ELF-1 (cell line): ENCODE measurements at regions not wholly inside any gene's neighbourhood (a gene's known extent, or its start where the extent isn't known, plus 50 kb on each side); places are given as distances from the start of the nearest gene placed in this dataset.
"Not testable (repeated sequence)": the region's sequence is repeated elsewhere in the genome, so short reads cannot be mapped to it uniquely, and the experiment has no call there.

Source experiments
- DNase-seq: peaks from one replicate; pipeline ENCODE4 v3.0.0-alpha.2; 2016; ENCODE audit warnings: low read depth, low spot score

DNA sequence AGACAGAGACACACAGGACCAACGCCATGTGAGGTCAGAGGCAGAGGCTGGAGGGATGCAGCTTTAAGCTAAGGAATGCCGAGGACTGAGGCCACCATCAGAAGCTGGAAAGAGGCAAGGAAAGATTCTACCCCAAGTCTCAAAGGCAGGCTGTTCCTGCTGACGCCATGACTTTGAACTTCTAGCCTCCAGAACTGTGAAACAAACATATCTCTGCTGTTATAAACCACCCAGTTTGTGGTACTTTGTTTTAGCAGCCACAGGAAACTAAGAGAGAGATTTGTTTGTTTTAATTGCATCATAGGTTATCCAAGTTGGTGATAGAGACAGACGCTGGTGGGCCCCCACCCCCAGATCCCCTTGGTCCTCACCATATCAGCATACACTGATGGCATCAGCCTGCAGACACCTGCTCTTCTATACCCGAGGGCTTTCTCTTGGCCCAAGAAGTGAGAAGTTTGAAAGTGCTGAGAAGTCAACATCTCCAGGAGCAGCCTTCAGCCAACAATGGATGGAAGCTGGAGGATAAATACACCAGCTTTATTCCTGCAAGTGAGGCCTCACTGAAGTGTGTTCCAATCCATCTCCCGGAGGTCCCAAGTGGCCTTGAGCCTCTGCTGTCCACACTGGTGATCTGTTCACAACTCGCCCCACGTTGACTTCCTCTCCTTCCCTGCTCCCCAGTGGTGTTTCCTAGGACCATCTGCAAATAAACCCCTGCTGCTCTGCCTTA, 154.7 kb downstream of the BTBD3 start:
- DNase-seq: no peak

DNA sequence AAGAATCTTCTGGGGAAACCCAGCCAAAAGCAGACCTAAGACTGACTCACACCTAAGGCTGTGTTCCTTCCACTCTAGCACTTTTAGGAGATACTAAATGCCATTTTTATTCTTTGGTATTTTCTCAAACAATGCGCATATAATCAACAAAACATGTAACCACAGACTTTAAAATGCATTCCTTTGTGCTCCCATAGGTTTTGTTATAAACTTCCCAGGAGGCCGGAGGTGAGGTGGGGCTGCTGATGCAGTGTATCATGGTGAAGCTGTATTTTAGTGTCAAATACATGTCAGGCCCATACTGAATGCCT, 155.2 kb downstream of the BTBD3 start:
- DNase-seq: no peak

DNA sequence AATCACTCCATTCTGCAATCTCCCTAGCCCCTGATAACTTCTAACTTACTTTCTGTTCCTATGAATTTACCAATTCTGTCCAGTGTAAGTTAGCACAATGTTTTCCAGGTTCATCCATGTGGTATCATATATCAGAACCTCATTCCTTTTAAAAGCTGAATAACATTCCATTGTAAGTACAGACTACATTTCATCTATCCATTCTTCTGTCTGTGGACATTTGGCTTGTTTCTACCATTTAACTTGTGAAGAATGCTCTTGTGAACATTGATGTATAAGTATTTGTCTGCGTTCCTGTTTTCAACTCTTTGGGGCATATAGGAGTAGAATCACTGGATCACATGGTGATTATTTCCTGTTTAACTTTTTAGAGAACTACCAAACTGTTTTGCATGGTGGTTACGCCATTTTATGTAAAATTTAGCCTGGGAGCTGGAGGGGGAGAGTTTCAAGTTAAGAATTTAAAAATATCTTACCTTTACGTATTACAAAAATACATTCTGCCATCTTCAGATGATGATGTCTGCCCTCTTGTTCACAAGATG, 156.5 kb downstream of the BTBD3 start:
- no peak for DNase-seq

DNA sequence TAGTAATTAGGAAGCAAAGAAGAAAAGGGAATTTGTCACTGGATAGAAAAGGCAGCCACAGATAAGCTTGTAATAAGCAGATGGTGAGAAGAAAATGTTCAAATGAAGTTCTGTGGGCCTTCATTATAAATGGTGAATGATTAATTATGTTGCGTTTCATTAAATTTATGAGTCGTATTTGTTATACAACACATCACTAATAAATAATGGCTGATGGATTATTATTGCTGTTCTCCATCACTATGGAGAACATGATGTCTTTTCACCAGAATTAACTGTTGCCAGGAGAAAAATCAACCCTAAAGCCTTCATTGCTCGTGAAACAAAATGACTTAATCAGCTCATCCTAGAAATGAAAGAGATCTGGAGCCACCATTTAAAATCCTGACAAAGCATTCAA, 158.5 kb downstream of the BTBD3 start:
- no peak for DNase-seq

DNA sequence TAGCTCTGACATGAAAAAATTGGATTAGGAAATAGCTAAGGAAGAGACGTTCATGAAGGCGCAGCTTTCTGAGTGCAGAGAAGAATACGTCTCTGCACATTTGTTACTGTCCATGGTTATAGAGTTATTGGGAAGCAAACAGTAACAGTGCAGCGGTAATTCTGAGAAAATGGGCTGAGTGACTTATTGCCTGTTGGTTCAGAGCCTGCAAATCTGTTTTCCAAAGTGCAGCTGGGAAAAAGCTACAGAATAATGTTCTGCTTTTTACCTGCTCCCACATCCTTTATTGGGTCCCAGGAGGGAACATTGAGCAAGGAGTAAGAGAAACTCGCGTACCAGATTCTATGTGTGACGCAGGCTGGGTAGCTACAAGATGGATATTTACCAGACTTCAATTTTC, 160.2 kb downstream of the BTBD3 start:
- DNase-seq: no peak

DNA sequence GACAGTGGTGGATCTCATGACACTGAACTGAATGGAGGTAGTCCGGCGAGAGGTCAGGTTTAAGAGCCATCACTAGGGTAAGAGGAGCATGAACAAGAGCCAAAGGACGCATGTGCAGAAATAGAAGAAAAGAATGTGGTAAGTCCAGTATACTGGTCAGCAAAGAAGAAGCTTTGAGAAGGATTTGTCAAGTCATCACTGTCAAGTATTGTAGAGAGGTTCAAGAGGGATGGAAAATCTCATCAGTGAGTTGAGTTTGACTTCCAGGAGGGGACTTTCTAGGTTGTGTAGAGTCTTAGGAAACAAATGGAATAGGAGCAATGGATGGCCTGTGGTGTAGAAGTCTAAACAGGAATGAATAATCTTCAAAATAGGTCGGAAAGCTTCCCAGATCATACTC, 161.8 kb downstream of the BTBD3 start:
- DNase-seq: no peak

DNA sequence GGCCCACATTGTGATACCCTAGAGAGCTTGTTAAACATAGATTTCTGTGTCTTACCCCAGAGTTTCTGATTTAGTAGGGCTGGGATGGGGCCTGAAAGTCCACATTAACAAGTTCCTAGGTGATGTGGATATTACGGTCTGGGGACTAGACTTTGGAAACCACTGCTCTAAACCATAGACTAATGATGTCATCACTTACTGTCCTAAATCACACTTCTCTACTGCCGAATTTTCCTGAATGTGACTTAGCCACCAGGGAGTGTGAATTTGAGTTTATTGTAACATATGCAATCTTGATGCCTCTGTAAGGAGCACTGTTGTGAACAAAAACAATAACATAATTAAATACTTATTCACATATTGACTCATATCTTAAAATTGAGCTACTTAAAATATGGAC, 165.6 kb downstream of the BTBD3 start:
- DNase-seq: no peak

DNA sequence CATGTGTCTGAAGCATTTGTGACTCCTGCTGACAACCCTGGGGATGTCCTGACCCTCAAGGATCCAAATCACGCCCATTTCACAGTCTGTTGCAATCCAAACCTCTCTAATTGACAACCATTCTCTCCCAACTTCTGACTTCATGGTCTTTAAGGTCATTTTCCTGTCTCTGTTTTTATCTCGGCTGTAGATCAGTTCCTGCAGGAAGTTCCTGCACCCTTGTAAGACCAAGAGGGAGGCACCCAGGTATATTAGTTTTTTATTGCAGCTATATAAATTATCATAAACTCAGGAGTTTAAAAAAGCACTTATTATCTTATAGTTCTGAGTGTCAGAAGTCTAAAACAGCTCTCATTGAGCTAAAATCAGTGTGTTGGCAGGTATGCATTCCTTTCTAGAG, 166.8 kb downstream of the BTBD3 start:
- DNase-seq: no peak

DNA sequence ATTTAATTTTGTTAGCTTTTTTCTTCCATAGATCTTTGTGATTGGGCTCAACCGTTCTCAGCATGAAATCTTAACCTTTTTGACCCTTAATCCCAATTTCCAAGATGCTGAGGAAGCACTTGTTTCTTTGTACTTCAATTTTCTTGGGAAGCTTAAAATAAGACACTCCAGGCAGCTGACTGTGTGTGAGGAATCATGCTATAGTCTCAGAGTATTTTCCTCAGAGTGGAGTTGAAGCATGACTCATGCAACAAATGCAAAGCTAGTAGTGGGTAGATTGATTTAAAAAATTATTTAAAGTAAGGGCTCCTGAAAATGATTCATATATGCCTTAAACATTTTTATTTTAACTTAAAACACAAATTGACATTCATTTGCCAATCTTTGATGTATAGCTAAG, 168.7 kb downstream of the BTBD3 start:
- DNase-seq: no peak

DNA sequence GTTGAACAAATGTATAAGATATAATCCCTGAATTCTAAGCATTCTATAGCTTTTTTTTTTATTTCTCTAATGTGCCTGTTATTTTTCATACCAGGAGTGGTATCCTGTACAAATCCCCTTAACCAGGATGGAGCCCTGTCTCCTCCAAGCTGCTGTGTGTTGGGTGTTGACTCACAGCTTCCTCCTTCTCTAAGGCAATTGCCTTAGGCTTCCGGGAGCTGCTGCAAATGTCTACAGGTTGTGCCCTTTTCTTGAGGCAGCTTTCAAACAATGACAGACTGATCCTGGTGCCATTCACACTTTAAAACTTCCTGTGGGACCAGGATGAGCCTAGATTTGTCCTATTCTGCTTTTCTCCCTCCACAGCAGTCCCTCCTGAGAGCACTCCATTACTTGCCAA, 173.2 kb downstream of the BTBD3 start:
- DNase-seq: no peak

DNA sequence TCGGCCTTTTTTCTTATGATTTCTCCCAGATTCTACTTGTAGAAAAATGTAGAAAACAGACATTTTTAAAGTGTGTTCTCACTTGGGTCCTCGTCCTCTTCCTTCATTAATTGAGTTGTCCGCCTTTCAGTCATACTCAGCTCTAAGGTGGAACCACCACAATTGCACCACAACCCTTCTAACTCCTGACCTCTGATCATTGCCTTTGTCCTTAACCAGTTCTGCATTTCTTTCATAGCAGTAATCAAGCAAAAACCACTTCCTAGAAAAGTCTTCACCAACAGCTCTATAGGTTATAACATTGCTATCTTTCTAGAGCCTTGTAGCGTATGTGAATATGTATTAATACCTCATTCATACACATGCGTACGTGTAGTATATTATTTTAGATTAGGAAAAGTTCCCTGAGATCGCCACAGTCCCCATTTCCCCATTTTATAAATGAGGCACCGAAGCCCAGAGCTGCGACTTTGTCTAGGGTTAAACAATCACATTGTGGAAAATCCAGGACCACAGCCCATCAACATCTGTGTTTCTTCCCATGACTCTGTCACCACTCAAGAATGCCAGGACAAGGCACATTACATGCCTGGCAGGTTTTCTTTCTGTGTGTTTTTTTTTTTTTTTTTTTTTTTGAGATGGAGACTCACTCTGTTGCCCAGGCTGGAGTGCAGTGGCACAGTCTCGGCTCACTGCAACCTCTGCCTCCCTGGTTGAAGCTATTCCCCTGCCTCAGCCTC, 175.5 kb downstream of the BTBD3 start:
- DNase-seq: no peak

DNA sequence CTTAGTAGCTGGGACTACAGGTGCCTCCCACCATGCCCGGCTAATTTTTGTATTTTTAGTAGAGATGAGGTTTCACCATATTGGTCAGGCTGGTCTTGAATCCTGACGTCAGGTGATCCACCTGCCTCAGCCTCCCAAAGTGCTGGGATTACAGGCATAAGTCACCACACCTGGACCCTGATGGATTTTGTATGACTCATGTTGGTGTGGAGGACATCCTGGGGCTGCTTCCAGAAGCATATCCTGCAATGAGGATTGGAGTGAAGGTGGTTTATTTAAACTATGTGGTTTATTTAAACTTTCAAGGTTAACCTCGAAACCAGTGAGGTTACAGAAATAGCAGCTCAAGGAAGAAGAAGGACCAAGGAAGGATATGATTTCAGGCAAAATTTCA, 176.1 kb downstream of the BTBD3 start:
- not testable (repeated sequence) for DNase-seq

DNA sequence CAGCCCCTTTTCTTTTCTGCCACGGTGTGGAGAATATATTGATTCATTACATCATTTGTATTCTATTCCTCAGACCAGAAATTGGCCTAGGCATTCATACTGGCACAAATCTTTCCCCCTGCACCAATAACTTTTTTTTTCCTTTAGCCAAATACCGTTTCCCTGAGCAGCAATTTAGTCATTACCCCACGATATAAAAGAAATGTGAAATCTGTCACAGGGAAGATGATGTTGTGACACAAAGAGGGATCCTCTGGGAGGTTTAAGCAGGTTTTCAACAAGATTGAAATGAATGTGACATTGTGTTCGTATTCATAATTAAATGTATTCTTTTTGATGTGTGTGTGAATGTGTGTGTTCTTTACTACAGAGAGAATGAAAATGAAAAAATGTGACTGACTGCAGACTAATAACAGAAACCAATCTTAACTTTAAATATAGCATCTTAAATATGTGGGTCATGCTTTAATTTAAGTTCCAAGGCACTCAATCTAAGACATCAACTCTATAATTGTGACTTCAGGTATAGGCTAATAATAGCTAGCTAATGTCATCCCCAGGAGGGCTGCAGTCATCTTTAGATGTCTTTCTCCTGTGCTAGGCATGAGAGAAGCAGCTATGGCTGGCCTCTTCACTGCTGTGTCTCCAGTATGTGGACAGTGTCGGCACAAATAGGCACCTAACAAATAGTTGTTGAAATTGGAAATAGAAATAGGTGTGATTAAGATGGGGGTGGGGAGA, 177.7 kb downstream of the BTBD3 start:
- DNase-seq: no peak

DNA sequence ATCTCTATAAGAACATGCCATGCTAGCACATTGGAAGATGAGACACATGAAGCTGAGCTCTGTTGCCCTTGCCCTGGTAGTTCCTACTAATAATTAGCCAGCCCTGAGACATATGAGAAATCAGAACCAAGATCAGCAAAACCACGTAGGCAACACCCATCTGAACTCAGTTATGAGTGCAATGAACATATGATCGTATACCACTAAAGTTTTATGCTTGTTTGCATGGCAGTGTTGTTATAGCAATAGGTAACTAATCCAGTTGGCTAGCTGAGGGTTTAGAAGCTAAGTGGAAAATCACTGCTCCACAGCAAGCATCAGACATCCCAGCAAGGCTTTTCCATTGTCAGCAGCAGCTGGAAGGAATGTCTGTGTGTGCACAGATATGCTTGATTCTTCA, 180.7 kb downstream of the BTBD3 start:
- DNase-seq: no peak

DNA sequence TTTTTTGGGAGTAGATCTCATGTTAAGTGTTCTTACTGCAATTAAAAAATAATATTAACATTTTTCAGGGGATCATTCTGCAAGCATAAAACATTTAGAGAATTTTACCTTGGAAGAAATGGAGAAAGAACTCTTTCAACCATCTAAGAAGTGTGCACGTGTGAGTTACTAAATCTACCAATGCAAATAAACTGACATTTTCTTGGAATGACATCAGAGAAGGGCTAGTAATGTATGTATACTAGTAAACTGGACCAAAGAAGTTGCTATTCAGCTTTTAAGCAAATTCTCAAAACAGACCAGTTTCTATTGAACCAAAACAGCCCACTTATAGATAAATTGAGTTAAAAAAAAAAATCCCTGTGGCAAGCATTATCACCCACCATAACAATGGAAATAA, 191.2 kb downstream of the BTBD3 start:
- DNase-seq: no peak

DNA sequence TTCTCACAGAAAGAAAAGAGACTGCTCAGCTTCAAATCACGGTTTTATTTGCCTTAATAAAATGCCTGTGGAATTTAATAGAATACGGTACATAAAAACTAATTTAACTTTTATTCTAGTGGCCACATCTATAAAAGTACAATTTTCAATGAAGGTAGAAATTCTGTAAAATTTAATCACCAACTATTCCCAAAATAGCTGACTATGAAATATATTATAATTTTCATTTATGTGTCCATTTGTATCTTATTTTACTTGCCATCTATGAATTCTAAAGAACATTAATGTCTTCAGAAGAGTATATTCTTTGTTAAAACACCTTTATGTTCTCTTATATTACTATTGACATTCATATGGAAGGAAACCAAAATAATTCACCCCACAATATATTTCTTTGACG, 192.6 kb downstream of the BTBD3 start:
- DNase-seq: no peak

DNA sequence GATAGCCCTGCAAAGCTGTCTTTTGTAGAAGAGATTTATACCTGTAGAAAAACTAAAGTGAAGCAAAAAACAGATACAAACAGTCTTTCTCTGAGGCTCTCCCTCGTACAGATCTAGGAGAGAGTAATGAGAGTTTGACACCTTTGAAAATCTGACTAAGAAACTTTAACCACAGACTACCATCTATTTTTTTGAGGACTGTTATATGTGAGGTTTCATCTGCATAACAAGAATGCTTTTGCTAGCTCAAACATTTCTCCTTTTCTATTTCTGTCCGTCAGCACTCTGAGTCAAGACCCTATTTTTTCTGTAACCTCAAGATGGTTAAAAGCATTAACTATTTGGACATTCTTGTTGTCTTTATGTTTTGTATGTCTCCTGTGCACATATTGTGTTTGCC, 193.0 kb downstream of the BTBD3 start:
- DNase-seq: no peak

DNA sequence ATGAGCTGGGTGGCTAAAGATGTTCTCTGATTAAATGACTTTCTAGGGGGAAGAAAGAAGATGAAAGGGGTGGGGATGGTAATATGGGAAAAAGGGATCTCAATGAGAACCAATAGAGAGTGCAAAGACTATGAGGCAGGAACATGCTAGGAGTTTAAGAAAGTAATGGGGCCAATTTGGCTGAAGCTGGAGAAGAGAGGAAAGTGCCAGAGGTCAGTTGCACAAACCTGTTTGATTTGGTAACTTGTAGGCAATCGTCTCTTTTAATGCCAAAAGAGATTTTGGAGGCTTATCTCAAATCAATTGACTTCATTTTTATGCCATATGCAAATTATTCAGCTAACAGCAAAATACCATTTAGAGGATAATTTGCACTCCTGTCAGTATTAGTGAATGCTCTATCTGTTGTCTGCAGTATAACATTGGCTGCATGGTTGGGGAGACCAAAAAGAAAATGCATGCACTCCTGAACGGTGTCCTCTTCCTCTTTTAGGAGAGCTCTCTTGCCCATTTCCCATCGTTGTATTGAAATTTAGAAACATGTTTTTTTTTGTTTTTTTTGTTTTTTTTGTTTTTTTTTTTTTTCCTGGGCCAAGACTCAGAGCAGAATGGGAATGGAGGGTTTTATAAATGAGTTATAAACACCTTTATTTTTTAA, 193.9 kb downstream of the BTBD3 start:
- DNase-seq: no peak

DNA sequence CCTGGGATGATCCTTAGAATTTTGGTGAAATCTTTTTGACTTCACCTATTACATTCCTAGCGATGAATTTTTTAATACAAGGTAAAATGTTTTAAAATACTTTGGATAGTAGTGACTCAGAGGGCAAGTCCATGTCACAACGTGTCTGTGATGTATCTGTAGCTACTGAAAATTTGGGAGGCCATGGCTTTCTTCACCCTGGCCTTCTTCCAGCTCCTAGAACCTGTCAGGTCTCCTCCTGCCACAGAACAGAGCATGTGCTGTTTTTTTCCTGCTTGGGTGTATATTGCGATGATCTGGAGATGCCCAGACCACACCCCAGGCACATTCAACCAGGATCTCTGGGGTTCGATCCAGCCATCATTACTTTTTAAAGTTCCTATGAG, 194.4 kb downstream of the BTBD3 start:
- no peak for DNase-seq

DNA sequence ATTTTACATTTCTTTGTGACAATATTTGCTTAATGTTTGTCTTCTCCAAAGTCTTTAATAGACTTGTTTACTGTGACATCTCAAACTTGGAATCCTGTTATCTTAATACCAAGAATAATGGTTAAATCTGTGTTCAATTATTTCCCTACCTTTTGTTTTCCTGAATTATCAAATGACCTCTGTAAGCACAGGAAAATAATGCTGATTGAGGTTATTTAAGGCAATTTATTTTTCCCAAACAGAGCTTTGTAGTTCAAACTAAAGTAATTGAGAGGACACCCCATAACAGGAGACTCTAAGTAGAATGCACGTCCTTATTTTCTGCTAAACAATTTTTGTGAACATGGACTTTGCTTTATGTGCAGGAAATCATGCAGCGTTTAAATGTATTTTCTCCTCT, 195.0 kb downstream of the BTBD3 start:
- DNase-seq: no peak

DNA sequence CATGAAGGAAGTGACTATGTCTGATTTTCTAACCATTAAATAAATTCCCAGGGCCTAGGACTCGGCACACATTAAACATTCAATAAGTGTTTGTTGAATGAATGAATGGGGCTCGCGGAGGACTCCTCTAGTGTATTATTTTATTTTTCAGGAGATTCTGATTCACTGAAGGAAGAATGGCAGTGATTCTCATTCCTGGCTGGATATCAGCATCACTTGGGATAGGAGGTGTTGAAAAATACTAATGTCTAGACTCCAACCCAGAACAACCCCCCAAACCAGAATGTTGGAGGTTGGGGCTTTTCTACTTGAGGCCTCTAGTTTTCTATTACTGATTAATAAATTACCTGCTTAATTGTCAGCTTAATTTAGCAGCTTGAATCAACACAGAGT, 195.4 kb downstream of the BTBD3 start:
- DNase-seq: no peak
